ENCODE measurements at regions not wholly inside any gene's neighbourhood (a gene's known extent, or its start where the extent isn't known, plus 50 kb on each side); places are given as distances from the start of the nearest gene placed in this dataset.

DNA sequence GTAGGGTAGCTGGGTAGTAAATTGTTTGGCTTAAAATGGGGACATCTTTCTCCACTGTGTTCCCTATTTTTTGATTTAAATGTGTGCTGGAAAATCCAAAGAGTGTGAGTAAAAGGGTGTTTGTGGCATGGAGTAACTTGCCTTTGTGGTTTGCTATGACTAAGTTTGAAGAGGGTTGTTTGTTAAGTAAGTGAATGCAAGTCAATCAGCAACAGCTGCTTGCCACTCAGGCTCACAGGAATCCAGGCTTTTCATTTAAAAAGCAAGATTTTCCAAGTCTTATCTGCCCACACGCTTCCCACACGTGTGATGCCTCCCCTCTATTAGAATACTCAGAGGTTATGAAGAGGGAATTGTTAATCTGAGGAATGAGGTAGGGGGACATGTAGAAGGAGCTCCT lies 847.7 kb upstream of the RBFOX1 start:
- DNase-seq, result no peak

DNA sequence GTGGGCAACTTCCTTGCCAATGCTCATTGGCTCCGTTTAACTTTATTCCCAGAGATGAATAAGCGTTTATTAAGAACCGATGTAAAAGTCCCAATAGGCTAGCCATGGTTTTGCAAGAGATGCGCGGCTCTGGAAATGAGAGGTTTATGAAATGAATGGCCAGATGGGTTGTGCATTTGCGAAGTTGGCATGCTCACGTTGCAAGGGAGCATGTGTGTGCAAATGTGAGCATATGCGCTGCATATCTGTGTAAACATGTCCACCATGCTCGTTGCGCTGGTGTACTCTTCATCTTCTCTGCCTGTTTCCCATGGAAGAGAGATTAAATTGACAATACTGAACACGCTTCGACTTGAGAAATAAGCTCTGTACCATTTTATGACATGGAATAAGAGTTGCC lies 848.6 kb upstream of the RBFOX1 start:
- no peak for DNase-seq

DNA sequence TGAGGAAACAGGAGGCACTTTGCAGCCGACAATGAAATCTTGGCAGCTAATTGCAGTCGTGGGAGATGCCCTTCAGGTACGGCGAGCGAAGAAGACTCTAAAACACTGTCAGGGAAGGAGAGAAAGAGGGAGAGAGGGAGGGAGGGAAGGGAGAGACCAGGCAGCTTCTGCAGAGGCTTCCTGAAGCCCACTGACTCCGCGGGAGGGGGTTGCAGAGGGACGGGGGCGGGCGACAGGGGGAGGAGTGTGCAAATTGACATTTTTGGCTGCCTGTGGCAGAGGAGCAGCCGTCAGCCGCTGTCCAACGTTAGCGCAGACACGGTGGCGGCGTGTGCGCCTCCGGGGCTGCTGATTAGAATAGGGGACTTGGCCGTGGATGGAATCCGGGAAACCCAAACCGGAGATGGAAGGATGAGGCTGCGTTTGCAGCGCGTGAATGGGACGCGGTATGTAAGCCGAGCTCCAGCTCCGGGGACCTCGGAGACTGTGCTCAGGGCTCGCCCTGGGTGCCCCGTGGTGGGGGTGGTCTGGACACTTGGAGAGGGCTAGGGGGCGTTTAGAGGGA lies 849.1 kb upstream of the RBFOX1 start:
- DNase-seq, result no peak

DNA sequence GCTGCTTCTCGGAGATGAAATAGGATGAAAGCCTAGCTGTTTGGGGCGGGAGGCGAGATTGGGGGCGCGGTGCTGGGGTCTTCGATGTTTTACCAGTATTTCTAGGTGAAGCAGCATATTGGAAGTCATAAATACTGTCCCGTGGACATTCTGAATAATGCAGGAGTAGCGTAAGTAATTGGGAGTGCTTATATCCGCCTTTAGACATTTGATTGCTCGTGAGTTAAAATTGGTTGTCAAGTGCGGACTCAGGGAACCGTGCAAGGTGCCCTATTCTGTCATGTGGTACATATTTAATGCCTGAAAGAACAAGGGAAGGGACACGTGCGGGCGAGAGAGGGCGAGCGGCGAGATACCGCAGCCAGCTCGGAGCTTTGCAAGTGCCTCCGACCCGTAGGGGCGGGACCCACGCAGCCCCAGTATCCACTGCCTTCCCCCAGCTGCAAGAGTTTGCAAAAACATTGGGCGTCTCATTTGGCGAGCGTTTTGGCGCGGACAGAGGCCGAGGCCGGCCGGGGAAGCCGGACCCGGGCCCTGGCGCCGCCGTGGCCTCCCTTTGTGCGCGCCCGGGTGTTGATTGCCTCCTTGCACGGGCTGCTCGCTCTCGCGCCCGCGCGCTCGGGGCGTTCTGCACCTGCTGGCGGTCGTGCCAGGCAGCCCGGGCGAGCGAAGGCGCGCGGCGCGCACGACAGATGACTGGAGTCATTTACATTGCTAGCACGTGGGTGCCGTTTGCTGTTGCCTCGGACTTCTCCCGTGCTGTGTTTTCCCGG lies 849.8 kb upstream of the RBFOX1 start:
- no peak for DNase-seq

DNA sequence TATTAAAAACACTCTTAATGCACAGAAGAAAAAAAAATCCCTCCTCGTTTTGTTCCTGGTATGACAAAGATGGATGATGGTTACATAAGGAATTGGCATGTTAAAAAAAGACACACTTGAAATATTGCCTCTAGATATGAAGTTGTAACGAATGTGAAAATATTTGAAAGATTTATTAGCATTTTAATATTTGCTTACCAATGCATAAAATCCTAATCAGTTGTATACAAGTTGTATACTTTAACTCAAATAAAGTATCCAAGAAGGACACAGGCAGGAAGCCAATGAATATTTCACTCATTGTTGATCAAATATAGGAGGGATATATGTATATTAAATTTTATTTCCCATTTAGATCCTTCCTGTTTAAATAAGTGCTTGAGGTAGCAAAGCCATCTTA lies 850.8 kb upstream of the RBFOX1 start:
- no peak for DNase-seq

DNA sequence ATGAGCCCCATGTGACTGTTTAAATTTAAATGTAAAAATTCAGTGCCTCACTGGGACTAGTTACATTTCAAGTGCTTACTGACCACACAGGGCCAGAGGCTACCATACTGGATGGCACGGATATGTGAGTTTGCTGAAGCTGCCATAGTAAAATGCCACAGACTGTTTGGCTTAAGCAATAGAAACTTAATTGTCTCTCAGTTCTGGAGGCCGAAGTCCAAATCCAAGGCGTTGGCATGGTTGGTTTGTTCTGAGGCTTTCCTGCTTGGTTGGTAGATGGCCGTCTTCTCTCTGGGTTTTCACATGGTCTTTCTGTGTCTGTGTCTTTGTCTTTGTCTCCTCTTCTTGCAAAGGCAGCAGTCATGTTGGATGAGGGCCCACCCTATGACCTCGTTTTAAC lies 878.9 kb upstream of the RBFOX1 start:
- no peak for DNase-seq

DNA sequence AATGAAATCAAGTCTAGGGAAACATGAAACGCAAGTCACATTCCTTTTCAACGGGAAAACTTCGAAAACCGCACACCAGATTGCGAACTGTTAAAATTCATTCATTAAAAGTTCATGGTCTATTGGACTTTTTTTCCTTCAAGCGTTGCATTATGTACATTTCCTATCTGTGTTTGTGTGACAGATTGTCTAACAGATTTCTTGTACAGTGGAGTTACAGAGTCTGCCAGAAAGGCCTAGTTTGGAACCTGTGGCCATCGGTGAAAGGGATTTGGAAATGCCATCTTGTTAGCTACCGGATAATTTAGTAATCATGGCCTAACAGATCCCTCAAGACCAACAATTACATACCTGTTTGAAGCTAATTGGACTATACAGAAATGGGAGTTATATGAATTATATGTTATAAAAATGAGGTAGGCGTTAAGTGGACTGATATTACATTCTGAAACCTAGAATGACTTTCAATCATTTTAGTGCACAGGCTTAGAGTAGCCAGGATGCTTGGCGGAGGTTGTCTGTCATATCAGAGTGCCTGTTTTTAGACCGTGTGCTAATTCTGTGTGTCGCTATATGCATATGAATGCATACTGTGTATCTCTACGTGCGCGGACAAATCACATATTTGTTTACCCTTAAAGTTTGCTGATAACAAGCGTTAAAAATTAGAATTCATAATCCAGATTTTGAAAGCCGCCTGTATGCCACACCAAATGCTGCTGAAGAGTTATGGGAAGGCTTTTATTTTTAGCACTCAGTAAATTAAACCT lies 885.4 kb upstream of the RBFOX1 start:
- DNase-seq, result no peak

DNA sequence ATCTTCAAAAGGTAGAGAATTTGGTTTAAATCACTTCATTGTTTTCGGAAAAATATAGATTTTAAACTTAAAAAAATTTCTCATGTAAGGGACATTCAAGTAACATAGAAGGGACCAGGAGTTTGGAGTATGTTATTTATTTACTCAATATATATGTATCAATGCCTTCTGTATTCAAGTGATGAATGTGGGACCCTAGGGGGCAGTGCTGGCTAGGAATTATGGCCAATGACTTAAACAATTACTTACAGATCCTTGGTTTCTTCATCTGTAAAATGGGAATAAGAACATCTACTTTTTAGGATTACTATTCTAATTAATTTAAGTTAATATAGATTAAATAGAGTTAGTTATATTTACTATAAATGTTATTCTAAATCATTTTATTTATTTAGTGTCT lies 886.3 kb upstream of the RBFOX1 start:
- DNase-seq, result no peak

DNA sequence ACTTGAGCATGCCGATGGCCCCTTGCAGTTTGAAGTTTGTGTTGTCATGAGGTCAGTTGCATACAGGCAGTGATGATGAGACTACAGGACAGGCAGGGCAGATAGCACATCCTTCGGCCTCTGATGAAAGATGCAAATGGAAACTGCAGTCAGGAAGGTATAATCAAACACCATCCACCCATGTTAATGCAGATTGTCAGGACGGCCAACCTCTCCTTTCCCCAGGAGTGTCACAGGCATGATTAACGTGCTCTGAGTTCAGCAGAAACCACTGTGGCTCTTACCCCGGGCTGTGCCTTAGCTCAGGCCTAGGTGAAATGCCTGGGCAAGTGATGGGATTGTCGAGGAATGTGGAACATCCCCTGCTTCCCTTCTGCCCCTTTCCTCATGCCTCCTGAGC lies 893.5 kb upstream of the RBFOX1 start:
- no peak for DNase-seq

DNA sequence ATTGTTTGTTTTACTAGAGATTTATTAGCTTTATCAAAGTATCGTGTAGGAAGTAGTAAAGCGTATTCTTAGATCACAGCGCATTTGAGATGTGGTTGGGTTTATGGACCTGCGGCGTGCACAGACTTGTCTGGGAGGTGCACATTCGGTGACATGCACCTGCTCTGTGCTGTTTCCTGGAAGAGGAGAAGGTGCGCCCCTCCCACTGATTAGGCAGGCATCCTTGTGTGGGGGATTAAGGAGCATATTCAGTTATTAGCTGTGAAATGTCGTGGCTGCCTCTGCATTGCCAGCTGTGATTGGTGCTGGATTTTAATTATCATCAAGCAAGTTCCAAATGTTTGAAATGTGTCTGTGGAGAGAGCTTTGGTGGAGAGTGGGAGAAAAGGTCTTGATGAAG lies 903.8 kb upstream of the RBFOX1 start:
- DNase-seq, result no peak

DNA sequence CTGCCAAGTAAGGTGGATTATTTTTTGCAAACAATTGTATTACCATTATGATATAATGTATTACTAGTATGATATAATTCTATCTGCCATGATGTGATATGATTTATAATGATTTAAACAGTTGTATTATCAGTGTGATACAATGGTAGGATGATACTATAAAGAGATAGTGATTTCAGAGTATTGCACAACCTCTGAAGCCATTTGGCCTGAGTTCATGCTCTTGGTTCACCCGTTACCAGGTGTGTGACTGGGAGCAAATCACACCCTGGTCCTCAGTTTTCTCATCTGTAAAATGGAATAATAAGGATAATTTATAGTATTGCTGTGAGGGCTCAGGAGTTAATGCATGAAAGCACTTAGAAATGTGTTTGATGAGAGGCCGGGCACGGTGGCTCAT lies 905.0 kb upstream of the RBFOX1 start:
- no peak for DNase-seq

DNA sequence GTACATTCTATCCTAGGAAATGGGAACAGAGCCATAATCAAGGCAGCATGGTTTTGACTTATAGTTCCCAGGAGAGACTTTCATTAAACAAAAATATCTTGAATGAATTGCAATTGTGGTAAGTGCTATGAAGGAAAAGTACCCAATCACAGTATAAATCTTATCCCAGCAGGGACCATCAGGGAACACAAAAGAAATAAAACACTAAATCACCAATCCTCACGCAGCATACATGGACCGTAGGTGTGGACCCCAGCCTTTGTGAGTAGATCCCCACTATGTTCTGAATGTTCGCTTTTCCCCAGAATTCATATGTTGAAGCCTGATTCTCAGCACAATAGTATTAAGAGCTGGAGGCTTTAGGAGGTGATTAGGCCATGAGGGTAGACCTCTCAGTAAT lies 925.0 kb upstream of the RBFOX1 start:
- no peak for DNase-seq

DNA sequence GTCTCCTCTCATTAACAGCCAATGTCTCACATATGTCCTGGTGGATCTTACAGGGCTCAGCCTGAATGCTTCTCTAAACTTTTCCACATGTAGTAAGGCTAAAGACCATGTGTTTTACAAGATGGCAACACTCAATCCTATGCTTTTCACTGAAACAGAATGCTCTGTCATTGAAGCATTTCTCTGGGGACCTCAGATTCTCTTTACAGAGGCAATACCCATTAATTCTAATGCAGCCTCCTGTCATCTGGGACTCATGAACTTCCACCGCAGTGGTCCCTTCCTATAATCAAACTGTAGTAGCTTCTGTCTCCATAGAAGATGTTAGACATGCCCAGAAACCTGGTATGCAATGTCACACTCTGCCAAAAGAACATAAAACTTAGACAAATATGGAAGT lies 926.6 kb upstream of the RBFOX1 start:
- DNase-seq, result no peak

DNA sequence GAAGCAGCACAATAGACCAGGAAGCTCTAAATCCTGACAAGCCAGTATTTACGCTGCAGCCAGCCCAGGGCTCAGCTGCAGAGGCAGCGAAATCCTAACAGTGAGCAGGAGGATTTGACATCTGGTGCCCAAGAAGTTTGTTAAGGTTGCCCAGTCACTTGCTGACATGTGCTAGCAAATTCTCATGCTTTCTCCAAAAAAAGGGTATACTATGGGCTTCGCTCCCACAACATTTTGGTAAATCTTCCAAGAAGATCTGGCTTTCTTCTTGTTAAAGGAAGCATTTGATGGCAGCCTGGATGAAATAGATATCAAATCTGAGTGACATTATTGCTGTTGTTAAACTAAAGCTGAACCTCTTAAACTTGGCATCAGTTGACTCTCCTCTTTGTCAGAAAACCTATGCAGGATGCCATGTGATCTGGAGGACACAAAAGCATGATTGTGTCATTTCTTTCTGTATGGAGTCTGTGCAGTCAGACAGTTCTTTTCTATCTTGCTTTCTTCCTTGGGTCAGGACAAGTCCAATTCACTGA lies 949.7 kb upstream of the RBFOX1 start:
- no peak for DNase-seq

DNA sequence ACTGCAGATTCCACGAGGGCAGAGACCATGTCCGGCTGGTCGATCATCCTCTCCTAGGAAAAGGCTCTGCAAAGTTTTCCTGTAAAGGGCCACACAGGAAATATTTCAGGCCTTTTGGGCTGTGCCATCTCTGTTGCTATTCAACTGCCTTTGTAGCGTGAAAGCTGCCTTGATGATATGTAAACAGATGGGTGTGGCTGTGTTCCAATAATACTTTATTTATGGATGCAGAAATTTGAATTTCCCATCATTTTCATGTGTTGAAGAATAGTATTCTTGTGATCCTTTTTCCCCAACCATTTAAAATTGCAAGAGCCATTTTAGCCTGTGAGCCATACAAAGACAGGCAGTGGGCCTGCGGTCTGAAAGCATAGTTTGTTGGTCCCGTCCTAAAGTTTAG lies 950.7 kb upstream of the RBFOX1 start:
- DNase-seq, result no peak

DNA sequence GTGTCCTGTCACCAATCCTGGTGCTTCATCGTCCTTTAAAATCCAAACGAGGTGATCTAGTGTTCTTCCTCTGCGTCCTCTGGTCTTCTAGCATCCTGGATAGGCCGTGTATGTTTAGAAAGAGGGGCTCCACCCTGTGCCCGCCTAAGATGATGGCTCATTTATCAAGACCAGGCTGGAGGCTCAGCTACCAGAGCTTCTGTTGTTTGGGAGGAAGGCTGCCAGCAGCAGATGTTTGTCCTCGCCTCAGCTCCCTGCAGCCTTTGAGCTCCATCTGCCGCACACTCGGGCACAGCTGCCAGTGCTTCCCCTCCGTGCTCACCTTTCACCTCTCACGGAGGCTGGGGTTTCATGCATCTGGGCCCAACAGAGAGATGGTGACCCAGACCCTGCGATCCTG lies 954.7 kb upstream of the RBFOX1 start:
- DNase-seq, result no peak

DNA sequence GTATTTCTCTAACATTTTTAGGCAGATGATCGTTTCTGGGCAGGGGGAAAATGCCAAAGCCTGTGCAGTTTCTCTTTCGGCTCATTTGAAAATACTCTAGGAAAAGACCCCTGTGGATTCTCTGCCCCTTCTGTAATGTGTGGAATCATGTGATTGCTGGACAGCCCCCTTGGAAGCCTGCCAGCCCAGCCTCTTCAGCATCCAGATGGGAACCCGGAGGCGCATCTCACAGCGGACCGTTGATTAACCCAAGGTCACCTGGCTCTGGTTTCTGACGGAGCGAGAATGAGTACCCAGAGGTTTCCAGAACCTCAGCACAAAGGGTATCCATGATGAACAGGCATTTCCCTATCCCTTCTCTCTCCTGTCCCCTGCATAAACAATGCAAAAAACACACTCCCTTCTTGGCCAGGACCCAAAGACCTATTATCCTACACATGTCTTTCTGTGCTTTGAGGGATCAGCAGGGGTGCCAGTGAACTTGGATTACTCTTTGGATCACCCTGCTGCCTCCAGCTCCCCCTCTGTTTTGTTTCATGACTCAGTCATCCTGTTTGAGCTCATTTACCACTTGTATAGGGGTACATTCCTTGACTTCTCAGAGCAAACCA lies 957.1 kb upstream of the RBFOX1 start:
- DNase-seq, result no peak

DNA sequence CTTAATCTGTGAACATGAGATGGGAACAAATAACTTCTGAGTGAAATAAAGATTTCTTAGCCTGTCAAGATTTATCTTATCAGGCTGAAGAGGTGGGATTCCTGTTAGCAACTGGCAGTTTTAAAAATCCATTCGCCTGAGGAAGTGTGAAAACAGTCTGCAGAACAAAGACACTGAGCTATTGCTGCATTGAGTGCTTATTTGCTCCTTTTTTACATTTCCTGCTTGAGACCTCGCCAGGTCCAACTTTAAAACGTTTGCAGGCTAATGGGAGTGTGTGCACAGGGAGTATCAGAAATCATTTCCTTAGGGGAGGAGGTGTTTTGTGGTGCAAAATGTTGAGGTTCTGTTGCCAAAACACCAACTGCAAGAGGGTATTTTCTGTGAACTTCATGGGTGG lies 957.8 kb upstream of the RBFOX1 start:
- DNase-seq, result no peak

DNA sequence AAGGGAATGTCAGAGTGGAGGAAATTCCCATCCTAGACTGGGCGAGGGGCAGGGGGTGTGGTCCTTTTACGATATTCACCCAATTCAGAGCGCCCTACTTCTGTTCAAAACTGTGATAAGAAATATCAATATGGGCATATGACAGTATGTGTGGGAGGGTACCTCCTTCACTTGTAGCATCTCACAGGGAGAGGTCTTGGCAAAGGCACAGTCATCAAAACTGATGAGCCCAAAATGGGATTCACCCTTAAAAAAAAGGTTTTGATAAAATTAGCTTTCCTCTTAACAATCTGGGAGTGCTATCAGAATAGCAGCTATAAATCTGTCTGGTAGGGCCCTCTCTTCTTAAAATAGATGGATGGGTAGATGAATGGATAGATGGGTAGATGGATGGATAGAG lies 967.8 kb upstream of the RBFOX1 start:
- DNase-seq, result no peak

DNA sequence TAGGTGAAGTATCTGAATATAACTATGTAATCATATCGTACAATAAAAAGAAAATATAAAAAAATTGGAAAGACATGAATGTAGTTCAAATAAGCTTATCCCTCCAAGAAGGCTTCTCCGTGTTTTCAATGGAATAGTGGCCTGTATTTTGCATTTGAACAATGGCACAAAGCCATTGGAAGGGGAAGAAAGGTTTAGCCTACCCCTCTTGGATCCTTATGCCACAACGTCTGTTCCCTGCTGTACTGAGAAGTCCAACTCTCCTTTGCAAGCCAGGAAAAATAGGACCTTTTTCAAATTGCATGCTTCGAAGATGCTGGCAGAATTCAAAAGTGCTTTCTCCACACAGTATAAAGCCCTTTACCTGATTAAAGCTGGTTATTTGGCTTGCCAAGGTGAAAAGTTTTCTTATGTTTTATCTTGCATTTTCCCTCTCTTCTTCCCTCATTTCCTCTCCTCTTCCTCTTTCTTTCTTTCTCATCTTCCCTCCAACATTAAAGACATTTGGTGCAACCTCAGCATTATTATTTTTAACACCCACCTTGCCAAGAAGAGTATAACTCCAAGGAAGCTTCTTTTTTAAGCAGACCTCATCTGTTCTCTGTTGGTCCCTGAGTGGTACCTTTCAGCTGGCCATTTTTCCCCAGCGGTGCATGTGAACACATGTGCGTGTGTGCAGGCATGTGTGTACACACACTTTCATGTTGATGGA lies 968.6 kb upstream of the RBFOX1 start:
- no peak for DNase-seq

DNA sequence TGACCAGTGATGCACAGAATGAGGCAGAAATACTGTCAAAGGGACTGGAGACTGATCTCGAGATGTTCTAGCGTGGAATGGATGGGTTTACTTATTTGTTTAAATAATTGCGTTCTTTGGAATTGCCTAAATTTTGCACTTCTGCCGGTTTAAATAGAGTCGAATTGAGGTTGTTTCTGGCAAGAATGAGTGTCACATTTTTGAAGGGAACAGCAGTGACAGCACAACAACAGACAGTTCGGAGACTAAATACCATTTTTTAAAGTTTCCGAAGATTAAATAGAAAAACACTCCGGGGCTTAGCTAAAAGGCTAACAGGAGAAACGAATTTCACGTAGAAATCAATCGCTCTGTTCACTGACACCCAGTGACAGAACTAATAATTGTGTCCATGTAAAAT lies 969.2 kb upstream of the RBFOX1 start:
- no peak for DNase-seq

DNA sequence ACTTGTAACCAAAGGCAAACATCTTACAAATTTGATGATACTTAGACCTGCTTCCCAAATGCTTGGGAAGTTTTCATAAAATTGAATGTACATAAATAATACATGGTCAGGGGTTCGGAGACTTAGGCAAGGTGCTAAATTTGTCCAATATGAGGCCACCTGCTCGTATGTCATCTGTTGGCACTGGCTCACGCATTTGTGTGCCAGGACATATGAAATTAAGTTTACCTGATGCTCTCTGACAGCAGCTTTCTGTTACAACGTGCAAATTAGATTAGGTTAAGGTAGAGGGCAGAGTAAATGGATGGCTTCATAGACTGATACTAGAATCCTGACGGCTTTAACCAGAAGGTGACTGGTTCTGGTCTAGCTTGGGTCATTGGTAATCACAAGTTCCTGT lies 970.3 kb upstream of the RBFOX1 start:
- DNase-seq, result no peak

DNA sequence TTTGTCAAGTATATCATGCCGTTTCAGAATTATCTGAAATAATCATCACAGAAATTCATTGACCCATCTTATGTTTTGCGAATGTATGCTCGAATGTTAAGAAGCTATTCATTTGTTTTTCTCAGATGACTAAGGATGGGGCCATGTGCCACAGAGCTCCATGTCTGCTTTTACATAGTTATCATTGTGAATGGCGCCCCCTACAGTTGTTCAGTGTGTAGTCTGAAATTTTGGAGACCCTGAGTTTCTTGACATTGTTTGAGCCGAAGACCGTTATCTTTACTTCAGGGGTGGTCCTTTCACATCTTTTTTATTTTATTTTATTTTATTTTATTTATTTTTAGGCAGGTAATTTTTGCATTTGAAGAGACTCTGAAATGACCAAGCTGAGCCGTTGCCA lies 972.0 kb upstream of the RBFOX1 start:
- no peak for DNase-seq

Measured in activated effector memory CD4-positive, alpha-beta T cell treated with anti-CD3 and anti-CD28 coated beads, Interleukin-2, amount 50 U/mL, for 16 hours (primary cell).